AG04450 (cell line): ENCODE measurements at regions not wholly inside any gene's neighbourhood (a gene's known extent, or its start where the extent isn't known, plus 50 kb on each side); places are given as distances from the start of the nearest gene placed in this dataset.

Experiments
- CTCF ChIA-PET: fragments of 300-600, 350-600 bp; formaldehyde crosslinking; extraction: SDS; loops from one replicate; lab custom pipeline; 2022; ENCODE audit warnings: antibody characterized with exemption, inconsistent platforms; lab: Charles Lee
- POLR2A ChIA-PET: fragments of 350-600 bp; formaldehyde crosslinking; extraction: SDS; loops from one replicate; lab custom pipeline; 2021; ENCODE audit warnings: antibody characterized with exemption, inconsistent platforms; lab: Yijun Ruan, JAX
- DNase-seq: peaks from one replicate; pipeline ENCODE4 v3.0.0-alpha.2; 2011; ENCODE audit warnings: low read depth, low spot score
- H3K27ac ChIP-seq: one replicate; pipeline ENCODE4 v1.5.1; 2012; ENCODE audit warnings: low read depth, low read length, control low read depth
- H3K27me3 ChIP-seq: one replicate; pipeline ENCODE4 v1.6.0; 2012; ENCODE audit warnings: low read length; ENCODE audit not compliant: control insufficient read depth, insufficient read depth
- H3K4me3 ChIP-seq: 2 replicates; pipeline ENCODE4 v1.5.1; 2011; ENCODE audit warnings: mild to moderate bottlenecking, low read depth, low read length, control low read depth
- H3K9me3 ChIP-seq: 2 replicates; pipeline ENCODE4 v1.5.1; 2012; ENCODE audit warnings: low read length; ENCODE audit not compliant: control insufficient read depth, insufficient read depth
- CTCF ChIP-seq: IDR thresholded peaks from 2 replicates; pipeline ENCODE4 v1.5.1; 2011; ENCODE audit warnings: low read depth, low read length, control low read depth, inconsistent platforms

GRCh38 chr13:18995259-18995873, 186.3 kb downstream of the TUBA3C start:
- ChIA-PET POLR2A (no interaction called here), CTCF (no interaction called here)
- no peak overlapping the region for H3K27ac ChIP-seq
- DNase-seq, result no peak
- H3K27me3 ChIP-seq, result no peaks in the 10 kb centered on the region
- peaks cover 80% of the 10 kb centered on the region for H3K9me3 ChIP-seq
- TF ChIP-seq CTCF, result no peak
- H3K4me3 ChIP-seq, result no peak overlapping the region

- POLR2A ChIA-PET, result no interaction called here
- CTCF ChIA-PET, result no interaction called here
- no peak for DNase-seq
- no peak for TF ChIP-seq CTCF
- H3K4me3 ChIP-seq, result no peak overlapping the region
- H3K27ac ChIP-seq, result no peak overlapping the region
- H3K9me3 ChIP-seq, result peaks cover 76% of the 10 kb centered on the region
- no peaks in the 10 kb centered on the region for H3K27me3 ChIP-seq
Measured at GRCh38 chr13:18993884-18994660, 187.6 kb downstream of the TUBA3C start.

- TF ChIP-seq CTCF, result no peak
- ChIA-PET POLR2A (no interaction called here), CTCF (no interaction called here)
- H3K4me3 ChIP-seq, result no peak overlapping the region
- DNase-seq, result no peak
- H3K9me3 ChIP-seq, result peaks cover 68% of the 10 kb centered on the region
- H3K27ac ChIP-seq, result no peak overlapping the region
- H3K27me3 ChIP-seq, result no peaks in the 10 kb centered on the region
Measured at GRCh38 chr13:18992791-18993190, 188.8 kb downstream of the TUBA3C start.

GRCh38 chr13:18991060-18991459, 190.6 kb downstream of the TUBA3C start:
- TF ChIP-seq CTCF, result no peak
- Histone ChIP-seq H3K9me3 (peaks cover 59% of the 10 kb centered on the region), H3K27ac (no peak overlapping the region), H3K27me3 (no peaks in the 10 kb centered on the region), H3K4me3 (no peak overlapping the region)
- DNase-seq, result no peak
- ChIA-PET POLR2A (no interaction called here), CTCF (no interaction called here)

GRCh38 chr13:18978447-18978846, 203.2 kb downstream of the TUBA3C start:
- H3K27me3 ChIP-seq, result no peaks in the 10 kb centered on the region

More at GRCh38 chr13:18978447-18978846, 203.2 kb downstream of the TUBA3C start:
- Histone ChIP-seq H3K9me3 (peaks cover 34% of the 10 kb centered on the region), H3K27ac (no peak overlapping the region), H3K4me3 (no peak overlapping the region)
- no peak for DNase-seq
- no peak for TF ChIP-seq CTCF
- CTCF ChIA-PET, result no interaction called here
- POLR2A ChIA-PET, result no interaction called here
